Epithelial cell of esophagus (primary cell): ENCODE measurements at regions not wholly inside any gene's neighbourhood (a gene's known extent, or its start where the extent isn't known, plus 50 kb on each side); places are given as distances from the start of the nearest gene placed in this dataset.
A peak's percentile ranks its signal among the peaks of the same experiment; 100 is the strongest.

Experiments
- DNase-seq: peaks from one replicate; pipeline ENCODE4 v3.0.0; 2010; ENCODE audit warnings: low read depth
- H3K4me3 ChIP-seq: 2 replicates; pipeline ENCODE4 v1.5.1; 2011; ENCODE audit warnings: mild to moderate bottlenecking, low read length, control low read depth
- CTCF ChIP-seq: IDR thresholded peaks from 2 replicates; pipeline ENCODE4 v1.5.1; 2011; ENCODE audit warnings: low read depth, mild to moderate bottlenecking, low read length, control low read depth, inconsistent platforms; ENCODE audit not compliant: insufficient read depth; ENCODE audit errors: missing control alignments

DNA sequence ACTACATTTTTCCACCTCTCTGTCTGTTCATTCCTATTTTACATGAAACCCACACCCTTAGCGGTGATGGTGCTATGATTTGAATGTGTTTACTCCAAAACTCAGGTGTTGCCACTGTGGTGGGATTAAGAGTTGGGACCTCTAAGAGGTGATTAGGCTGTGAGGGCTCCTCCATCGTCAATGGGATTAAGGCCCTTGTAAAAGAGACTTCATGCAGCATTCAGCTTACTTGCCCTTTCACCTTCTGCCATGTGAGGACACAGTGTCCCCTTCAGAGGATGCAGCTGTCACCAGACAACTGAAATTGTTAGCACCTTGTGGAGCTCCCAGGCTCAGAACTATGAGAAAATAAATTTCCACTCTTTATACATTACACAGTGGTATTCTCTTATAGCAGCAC is 182.2 kb downstream of the NOC3L start:
- no peak for TF ChIP-seq CTCF

DNA sequence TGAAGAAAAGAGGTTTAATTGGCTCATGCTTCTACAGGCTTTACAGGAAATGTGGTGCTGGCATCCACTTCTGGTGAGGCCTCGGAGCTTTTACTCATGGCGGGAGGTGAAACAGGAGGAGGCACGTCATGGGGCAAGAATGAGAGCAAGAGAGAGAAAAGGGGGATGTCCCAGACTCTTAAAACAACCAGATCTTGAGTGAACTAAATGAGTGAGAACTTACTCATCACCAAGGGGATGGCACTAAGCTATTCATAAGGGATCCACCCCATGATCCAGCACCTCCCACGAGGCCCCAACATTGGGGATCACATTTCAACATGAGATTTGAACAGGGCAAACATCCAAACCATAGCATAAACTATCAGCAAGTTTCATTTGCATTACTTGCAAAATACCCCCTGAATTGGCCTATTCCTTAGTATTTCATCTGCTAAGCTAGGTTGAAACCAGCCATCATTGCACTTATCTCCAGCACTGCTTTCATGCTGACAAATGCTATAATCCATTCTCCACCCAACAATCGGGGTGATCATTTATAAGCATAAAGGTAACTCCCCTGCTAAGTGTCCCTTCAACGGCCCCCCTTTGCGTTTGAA is 179.0 kb downstream of the NOC3L start:
- DNase-seq, result peak; percentile 97

More for the DNA sequence above, 182.2 kb downstream of the NOC3L start:
- H3K4me3 ChIP-seq, result no peak overlapping the region
- no peak for DNase-seq

DNA sequence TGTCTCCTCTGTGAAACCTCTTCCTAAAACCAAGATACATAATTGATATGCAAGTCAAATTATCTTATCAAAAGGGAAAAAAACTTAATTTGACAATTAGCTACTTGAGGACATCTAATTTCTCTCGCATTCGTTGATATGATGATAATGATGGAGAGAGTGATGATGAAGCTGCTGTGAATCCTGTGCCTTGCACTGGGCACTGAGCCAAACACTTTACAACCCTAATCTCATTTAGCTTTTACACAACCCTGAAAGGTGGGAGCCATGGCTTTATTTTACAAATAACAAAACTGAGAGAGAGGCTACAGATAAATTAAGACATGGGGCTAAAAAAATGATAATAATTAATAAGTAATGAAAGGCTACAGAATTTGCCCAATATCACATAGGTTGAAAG is 176.0 kb downstream of the NOC3L start:
- TF ChIP-seq CTCF, result no peak
- no peak for DNase-seq
- H3K4me3 ChIP-seq, result no peak overlapping the region

More for the DNA sequence above, 179.0 kb downstream of the NOC3L start:
- no peak overlapping the region for H3K4me3 ChIP-seq
- TF ChIP-seq CTCF, result no peak

- H3K4me3 ChIP-seq, result no peak overlapping the region
- no peak for TF ChIP-seq CTCF
- no peak for DNase-seq
Measured at GRCh38 chr10:94192333-94192732, 170.4 kb downstream of the NOC3L start.

- H3K4me3 ChIP-seq, result no peak overlapping the region
- no peak for DNase-seq
- TF ChIP-seq CTCF, result no peak
Measured at GRCh38 chr10:94192974-94193373, 169.8 kb downstream of the NOC3L start.

DNA sequence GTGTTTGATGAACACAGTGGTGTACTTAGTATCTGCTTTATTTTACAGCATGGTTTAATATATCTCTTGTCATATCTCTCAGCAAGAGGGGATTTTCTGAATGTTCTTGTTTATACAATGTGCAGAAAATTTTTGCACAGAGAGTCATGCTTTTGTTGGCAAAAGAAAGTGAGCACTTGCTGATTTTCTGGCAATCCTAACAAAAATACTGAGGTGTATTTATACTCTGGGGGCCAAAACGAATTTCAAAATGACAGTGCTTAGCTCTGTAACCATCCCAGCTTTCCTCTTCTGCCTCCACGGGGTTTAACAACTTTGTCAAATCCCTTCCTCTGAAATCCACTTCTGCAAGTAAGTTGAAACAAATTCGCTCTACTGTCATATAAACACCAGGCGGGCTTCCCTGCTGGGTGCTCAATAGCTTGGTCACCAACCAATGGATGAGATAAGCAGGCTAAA is 169.2 kb downstream of the NOC3L start:
- DNase-seq, result no peak
- TF ChIP-seq CTCF, result no peak
- no peak overlapping the region for H3K4me3 ChIP-seq

DNA sequence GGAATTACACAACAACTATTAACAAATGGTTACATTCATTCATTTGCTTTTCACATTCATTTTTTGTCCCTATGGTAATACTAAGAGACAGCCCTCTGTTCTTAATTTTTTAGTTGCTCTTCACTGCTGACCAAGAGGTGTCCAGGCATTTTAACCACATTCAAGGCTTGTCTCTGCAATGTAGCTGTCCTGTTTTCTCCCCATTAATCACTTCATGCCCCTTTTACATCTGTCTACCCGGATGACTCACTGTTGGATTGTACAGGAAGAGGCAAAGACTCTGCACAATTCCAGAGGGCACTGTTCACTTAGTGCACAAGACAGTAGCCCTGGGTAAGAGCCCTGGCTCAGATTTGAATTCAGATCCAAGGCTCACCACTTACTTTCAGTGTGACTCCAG is 168.5 kb downstream of the NOC3L start:
- no peak for TF ChIP-seq CTCF
- H3K4me3 ChIP-seq, result no peak overlapping the region
- DNase-seq, result peak; percentile 82
